Lower leg skin (tissue), 4 donors: ENCODE measurements at regions not wholly inside any gene's neighbourhood (a gene's known extent, or its start where the extent isn't known, plus 50 kb on each side); places are given as distances from the start of the nearest gene placed in this dataset.

ENCODE experiments used
- DNase-seq, 2 donors: peaks; one replicate each; pipeline ENCODE4 v3.0.0-alpha.2; 2019; ENCODE audit warnings: low spot score in 2 of 2
- H3K4me3 ChIP-seq: fragments of 200-600 bp; sonication (generic); 2 replicates; pipeline ENCODE4 v1.5.1; 2017; ENCODE audit warnings: mild to moderate bottlenecking, low read depth; ENCODE audit not compliant: poor library complexity, severe bottlenecking
- POLR2A ChIP-seq, 2 donors: fragments of 450-650 bp; IDR thresholded peaks; one replicate each; pipeline ENCODE4 v1.6.1; 2016 to 2017; ENCODE audit warnings: antibody characterized with exemption in 2 of 2, mild to moderate bottlenecking in 1 of 2, moderate library complexity in 1 of 2
- WGBS, 2 donors: methylation state at CpG; one replicate each; pipeline ENCODE4 v1.1.5; 2018; 5-methylcytosine and 5-hydroxymethylcytosine counted together
- intact Hi-C: fragments of 100-400 bp; cut with DNase I; formaldehyde crosslinking; loops from one replicate; pipeline ENCODE4 v1.15.0; 2023; ENCODE audit warnings: low total_unique reads
- TF ChIP-seq, protein P1 (sequence below), 3 donors: fragments of 450-650 bp; IDR thresholded peaks; one replicate each; pipeline ENCODE4 v1.5.1; 2016; ENCODE audit warnings: antibody characterized with exemption in 3 of 3, mild to moderate bottlenecking in 3 of 3, moderate library complexity in 2 of 3

DNA sequence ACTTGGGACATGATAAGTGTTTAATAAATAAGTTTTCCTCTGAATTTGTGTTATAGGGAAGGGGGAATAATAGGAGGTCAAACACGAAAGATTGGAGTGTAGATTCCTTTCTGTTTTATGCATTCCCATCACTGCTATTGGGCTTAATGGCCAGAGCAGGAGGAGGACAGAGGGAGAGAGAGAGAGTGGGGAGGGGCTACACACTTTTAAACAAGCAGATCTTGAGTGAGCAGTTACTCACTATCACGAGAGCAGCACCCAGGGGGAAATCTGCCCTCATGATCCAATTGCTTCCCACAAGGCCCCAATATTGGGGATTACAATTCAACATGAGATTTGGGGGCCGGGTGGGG lies 505.0 kb downstream of the GRIN2A start:
- intact Hi-C loops, result no loop called here
- H3K4me3 ChIP-seq, result no peak overlapping the region
- WGBS, 2 donors, result 74 to 83% methylated on average over 3 of the region's 3 CpGs
- TF ChIP-seq, protein P1, sequence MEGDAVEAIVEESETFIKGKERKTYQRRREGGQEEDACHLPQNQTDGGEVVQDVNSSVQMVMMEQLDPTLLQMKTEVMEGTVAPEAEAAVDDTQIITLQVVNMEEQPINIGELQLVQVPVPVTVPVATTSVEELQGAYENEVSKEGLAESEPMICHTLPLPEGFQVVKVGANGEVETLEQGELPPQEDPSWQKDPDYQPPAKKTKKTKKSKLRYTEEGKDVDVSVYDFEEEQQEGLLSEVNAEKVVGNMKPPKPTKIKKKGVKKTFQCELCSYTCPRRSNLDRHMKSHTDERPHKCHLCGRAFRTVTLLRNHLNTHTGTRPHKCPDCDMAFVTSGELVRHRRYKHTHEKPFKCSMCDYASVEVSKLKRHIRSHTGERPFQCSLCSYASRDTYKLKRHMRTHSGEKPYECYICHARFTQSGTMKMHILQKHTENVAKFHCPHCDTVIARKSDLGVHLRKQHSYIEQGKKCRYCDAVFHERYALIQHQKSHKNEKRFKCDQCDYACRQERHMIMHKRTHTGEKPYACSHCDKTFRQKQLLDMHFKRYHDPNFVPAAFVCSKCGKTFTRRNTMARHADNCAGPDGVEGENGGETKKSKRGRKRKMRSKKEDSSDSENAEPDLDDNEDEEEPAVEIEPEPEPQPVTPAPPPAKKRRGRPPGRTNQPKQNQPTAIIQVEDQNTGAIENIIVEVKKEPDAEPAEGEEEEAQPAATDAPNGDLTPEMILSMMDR (IDR thresholded peaks at IDR 0.05), result no peak
- TF ChIP-seq POLR2A (IDR thresholded peaks at IDR 0.05), result no peak
- no peak for DNase-seq

DNA sequence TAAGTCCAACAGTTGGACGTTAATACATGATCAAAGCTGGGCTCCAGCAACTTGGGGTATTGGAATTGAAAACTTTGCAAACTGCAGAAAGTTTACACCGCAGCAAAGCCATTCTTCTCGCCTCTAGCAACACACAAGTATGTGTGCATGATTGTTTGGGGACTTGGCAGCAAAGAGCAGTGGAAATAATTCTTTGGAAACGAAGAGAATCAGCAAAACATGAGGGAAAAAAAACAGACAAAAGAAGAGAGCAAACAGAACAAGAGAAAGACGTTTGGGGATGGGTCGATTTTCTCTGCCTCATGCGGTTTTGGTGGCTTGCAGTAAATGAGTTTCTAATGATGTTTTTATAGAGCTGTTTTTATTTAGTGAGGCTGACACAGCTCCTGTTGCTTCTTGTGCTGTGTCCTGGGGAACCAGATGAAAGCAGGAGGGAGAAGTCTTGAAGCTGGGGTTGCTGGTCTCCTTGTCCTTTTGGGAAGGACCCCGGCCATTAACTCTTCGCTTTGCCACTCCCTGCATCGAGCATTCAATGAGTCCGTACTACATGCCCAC lies 502.9 kb downstream of the GRIN2A start:
- intact Hi-C loops, result no loop called here
- no peak for DNase-seq
- 25 to 26% methylated on average over 11 of the region's 11 CpGs for WGBS, 2 donors
- TF ChIP-seq POLR2A (IDR thresholded peaks at IDR 0.05), result no peak
- TF ChIP-seq, protein P1 (IDR thresholded peaks at IDR 0.05), result no peak
- H3K4me3 ChIP-seq, result no peak overlapping the region

DNA sequence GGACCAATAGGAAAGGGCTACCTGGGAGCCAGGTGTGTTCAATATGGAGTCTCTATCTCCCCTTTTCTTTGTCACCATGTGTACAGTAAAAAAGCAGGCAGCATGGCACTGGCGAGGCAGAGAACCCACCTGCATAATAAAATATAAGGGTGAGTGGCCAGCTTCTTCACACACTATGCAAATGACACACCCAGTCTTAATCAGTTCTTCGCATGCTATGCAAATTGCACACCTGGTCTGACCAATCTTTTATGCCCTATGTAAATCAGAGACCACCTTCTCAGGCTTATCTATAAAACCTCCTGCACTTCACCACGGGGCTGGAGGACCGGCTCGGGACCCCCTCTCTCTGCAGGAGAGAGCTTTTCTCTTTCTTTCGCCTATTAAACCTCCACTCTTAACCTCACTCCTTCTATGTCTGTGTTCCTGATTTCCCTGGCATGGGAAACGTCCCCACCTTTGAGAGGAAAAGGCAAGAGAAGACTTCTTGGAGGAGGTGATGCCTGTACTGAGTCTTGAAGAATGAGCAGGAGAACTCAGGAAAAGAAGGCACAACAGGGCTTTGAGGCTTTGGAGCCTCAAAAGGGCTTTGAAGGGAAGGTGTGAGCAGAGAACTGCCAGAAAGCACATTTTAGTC lies 502.1 kb downstream of the GRIN2A start:
- no peak overlapping the region for H3K4me3 ChIP-seq
- TF ChIP-seq POLR2A (IDR thresholded peaks at IDR 0.05), result no peak
- TF ChIP-seq, protein P1 (IDR thresholded peaks at IDR 0.05), result no peak
- no peak for DNase-seq
- intact Hi-C loops, result no loop called here
- WGBS, 2 donors, result 48 to 56% methylated on average over 7 of the region's 7 CpGs

DNA sequence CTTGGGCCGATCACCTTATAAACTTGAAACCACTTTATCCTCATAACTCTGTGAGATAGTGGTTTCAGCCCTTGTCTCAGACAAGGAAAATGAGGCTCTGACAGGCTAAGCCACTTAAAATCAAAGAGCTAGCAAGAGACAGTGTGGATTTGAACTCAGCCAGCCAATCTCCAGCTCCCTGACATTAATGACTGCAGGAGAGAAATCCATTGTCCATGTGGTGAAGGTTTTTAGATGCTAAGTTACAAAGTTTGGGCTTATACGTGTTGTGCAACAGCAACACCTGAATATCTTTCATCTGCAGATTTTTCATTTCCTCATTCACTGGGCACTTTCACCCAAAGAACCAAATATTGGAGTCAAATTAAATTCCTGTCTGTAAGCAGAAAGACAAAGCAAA lies 501.3 kb downstream of the GRIN2A start:
- TF ChIP-seq, protein P1 (IDR thresholded peaks at IDR 0.05), result no peak
- TF ChIP-seq POLR2A (IDR thresholded peaks at IDR 0.05), result no peak
- DNase-seq, result no peak
- 77 to 82% methylated on average over 2 of the region's 2 CpGs for WGBS, 2 donors
- H3K4me3 ChIP-seq, result no peak overlapping the region
- intact Hi-C loops, result no loop called here

DNA sequence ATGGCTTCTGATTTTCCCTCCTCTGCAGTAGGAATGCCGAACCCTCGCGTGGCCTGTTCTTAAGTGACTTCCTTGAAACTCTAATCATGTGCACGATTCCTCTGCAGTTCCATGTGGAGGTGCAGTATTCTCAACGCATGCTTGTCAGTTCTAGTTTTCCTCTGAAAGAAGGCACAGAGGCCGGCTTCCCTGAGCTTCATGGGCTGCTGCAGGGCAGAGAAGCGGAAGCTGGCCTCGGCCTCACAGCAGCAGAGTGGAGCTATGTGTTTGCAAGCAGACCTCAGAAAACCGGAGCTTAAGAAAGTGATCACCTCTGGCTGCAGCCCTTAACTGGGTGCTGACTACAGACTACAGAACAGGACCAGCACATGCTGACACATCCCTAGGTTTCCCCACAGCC lies 500.7 kb downstream of the GRIN2A start:
- H3K4me3 ChIP-seq, result no peak overlapping the region
- TF ChIP-seq, protein P1 (IDR thresholded peaks at IDR 0.05), result no peak
- TF ChIP-seq POLR2A (IDR thresholded peaks at IDR 0.05), result no peak
- 76 to 80% methylated on average over 9 of the region's 9 CpGs for WGBS, 2 donors
- intact Hi-C loops, result no loop called here
- DNase-seq, result no peak

DNA sequence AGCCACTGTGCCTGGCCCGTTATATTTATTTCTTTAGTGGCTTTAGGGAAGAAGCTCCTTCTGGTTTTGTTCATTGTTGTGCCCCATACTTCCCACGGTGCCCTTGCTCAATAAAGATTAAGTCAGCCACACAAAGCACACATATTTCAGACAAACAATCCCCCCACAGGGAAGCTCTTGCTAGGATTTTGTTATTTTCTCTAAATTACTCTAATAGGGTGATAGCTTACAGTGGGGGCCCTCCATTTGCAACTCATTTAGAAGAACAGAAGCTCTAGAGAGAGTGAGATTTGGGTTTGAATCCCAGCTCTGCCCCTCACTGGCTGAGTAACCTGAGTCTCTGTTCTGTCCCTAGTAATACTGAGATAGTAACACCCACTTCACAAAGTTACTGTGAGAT lies 499.9 kb downstream of the GRIN2A start:
- TF ChIP-seq, protein P1 (IDR thresholded peaks at IDR 0.05), result no peak
- no peak for TF ChIP-seq POLR2A (IDR thresholded peaks at IDR 0.05)

More for the DNA sequence above, 499.9 kb downstream of the GRIN2A start:
- no peak overlapping the region for H3K4me3 ChIP-seq
- DNase-seq, result no peak
- WGBS, 2 donors, result 64 to 66% methylated on average over 2 of the region's 2 CpGs
- intact Hi-C loops, result no loop called here
